ENCODE measurements at regions not wholly inside any gene's neighbourhood (a gene's known extent, or its start where the extent isn't known, plus 50 kb on each side); places are given as distances from the start of the nearest gene placed in this dataset.
"Not testable (repeated sequence)": the region's sequence is repeated elsewhere in the genome, so short reads cannot be mapped to it uniquely, and the experiment has no call there.

- Histone ChIP-seq H3K9me3 (no peaks in the 10 kb centered on the region), H3K27me3 (no peaks in the 10 kb centered on the region), H3K9ac (no peak overlapping the region), H3K27ac (no peak overlapping the region), H3K4me3 (no peak overlapping the region), H3K4me2 (no peak overlapping the region), H4K20me1 (no peaks in the 10 kb centered on the region), H3K36me3 (no peaks in the 10 kb centered on the region), H3K4me1 (peaks cover 8% of the 10 kb centered on the region; the same call in 1 of the 2 replicates)
- no peak for TF ChIP-seq Cebpa-rat (IDR thresholded peaks at IDR 0.05)
Measured at GRCh38 chr13:99687723-99688397, 186.6 kb downstream of the TM9SF2 start.

DNA sequence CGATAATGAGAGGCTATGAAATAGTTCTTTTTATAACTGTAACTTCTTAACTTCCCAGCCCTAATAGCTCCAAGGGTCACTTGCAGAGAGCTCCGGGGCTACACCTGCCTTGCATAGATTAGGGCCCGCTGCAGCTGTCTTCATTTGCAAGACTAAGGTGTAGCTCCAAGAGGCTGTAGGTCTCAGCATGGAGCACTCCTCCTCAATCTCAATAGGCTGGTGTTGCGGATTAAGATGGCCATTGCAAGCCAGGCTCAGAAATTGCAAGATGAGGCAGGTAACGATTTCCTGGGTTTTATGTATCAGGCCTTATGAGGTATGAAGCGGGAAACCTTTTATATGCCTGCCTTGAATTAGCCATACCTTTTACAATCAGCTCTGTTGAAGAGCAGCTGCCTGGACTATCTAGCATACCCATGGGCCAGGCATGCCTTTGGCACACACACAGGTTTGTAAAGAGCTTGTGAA, 185.7 kb downstream of the TM9SF2 start:
- Histone ChIP-seq H3K36me3 (no peaks in the 10 kb centered on the region), H4K20me1 (no peaks in the 10 kb centered on the region), H3K27me3 (no peaks in the 10 kb centered on the region), H3K27ac (no peak overlapping the region), H3K4me1 (peaks cover 8% of the 10 kb centered on the region; the same call in 1 of the 2 replicates), H3K4me2 (no peak overlapping the region), H3K4me3 (no peak overlapping the region), H3K9ac (no peak overlapping the region), H3K9me3 (no peaks in the 10 kb centered on the region)
- TF ChIP-seq Cebpa-rat (IDR thresholded peaks at IDR 0.05) = no peak

DNA sequence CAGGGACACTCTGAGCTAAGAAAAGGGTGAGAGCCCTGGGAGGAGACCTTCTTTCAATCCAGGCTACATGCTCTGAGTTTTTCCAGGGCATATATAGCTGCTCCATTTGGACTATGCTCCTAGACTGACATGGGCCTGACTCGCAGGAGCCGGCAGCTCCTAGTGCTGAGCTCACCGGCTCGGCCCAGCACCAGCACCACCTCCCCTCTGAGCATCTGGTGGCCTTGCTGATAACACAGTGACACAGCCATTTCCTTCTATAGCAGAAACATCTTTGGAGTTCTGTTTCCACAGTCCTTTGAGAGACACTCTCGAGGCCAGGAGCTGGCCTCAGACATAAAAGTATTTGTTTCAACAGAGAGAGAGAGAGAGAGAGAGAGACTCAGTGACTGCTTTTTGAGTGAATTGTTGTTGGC, 184.9 kb downstream of the TM9SF2 start:
- Histone ChIP-seq H3K36me3 (no peaks in the 10 kb centered on the region), H3K4me1 (peaks cover 8% of the 10 kb centered on the region; the same call in 1 of the 2 replicates), H4K20me1 (no peaks in the 10 kb centered on the region), H3K4me2 (no peak overlapping the region), H3K4me3 (no peak overlapping the region), H3K9me3 (no peaks in the 10 kb centered on the region), H3K27me3 (no peaks in the 10 kb centered on the region), H3K9ac (no peak overlapping the region), H3K27ac (no peak overlapping the region)
- no peak for TF ChIP-seq Cebpa-rat (IDR thresholded peaks at IDR 0.05)

GRCh38 chr13:99681695-99682094, 180.4 kb downstream of the TM9SF2 start:
- Histone ChIP-seq H3K36me3 (no peaks in the 10 kb centered on the region), H4K20me1 (no peaks in the 10 kb centered on the region), H3K27ac (no peak overlapping the region), H3K4me3 (no peak overlapping the region), H3K27me3 (no peaks in the 10 kb centered on the region), H3K9ac (no peak overlapping the region), H3K4me1 (no peaks in the 10 kb centered on the region), H3K9me3 (no peaks in the 10 kb centered on the region), H3K4me2 (no peak overlapping the region)
- no peak for TF ChIP-seq Cebpa-rat (IDR thresholded peaks at IDR 0.05)

DNA sequence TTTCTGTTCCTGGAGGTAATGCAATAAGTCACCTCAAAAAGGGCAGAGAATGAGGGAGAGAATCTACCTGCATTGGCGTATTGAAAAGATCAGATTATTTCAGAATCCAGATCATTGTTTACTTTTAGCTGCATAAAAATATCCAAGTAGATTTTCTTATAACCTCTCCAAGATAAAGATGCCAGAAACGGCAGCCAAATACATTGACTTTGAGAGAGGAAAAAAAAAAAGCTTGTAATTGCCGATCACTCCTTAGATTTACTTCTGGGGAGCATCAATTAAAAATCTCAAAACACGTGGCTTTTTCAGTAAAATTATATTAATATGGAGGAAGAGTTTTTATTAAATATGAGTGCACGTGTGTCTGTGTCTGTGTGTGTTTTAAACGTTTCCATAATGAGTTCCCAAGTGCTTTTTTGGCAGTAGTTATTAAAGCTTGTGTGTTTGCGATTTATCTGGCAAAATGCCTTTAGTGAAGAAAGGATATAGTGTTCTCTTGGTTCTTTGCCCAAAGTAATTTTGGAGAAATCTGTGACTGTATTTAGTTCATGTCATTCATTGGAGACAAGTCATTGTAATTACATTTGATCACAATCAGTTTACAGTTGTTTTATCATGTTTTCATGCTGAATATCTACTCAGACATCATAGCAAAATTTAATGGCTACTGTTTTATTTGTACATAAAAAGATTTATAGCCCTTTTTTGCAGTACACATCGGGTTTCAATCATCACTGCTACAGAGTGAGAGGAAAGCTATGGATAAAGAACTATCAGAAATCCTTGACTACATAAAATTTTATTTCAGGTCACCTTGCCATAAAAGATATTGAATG, 176.1 kb downstream of the TM9SF2 start:
- H3K27me3 ChIP-seq = no peaks in the 10 kb centered on the region
- H3K9me3 ChIP-seq = no peaks in the 10 kb centered on the region
- TF ChIP-seq Cebpa-rat (IDR thresholded peaks at IDR 0.05) = no peak
- no peaks in the 10 kb centered on the region; the same call in 1 of the 2 replicates for H3K4me1 ChIP-seq
- H3K9ac ChIP-seq = no peak overlapping the region
- no peaks in the 10 kb centered on the region for H3K36me3 ChIP-seq
- H4K20me1 ChIP-seq = no peaks in the 10 kb centered on the region
- no peak overlapping the region for H3K27ac ChIP-seq
- no peak overlapping the region for H3K4me3 ChIP-seq
- no peak overlapping the region for H3K4me2 ChIP-seq

DNA sequence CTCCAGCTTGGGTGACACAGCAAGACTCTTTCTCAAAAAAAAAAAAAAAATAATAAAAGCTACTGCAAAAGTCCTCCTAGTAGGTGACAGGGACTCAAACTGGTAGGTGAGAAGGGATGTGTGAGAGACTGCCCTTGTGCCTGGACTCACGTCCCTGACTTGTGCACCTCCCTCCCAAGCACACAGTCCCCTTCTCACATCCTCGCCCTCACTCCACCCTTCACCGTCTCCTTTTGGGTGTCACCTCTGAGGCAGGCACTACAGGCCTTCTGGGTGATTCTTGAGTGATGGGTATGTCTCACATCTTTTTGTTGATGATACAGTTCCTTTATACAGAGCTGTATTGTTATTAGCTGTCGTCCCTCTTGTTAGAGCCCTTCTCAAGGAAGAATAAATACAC, 170.5 kb downstream of the TM9SF2 start:
- Histone ChIP-seq H4K20me1 (no peaks in the 10 kb centered on the region), H3K9ac (no peak overlapping the region)
- TF ChIP-seq Cebpa-rat (IDR thresholded peaks at IDR 0.05) = no peak

DNA sequence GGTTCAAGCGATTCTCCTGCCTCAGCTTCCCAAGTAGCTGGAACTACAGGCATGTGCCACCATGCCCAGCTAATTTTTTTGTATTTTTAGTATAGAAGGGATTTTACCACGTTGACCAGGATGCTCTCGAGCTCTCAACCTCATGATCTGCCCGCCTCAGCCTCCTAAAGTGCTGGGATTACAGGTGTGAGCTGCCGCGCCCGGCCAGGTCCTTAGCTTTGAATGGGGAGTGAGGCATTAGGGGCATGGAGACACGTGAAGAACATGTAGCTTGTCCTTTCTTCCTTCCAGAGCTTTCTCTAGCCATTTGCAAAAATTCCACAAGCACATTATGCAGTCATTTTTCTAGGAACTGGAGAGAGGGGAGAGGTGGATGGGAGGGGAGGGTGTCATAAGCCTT, 167.8 kb downstream of the TM9SF2 start:
- H3K9ac ChIP-seq, H3K27ac ChIP-seq, H3K4me1 ChIP-seq, H4K20me1 ChIP-seq, H3K27me3 ChIP-seq, H3K36me3 ChIP-seq, H3K4me2 ChIP-seq, H3K9me3 ChIP-seq, H3K4me3 ChIP-seq: not testable (repeated sequence)

More for the DNA sequence above, 170.5 kb downstream of the TM9SF2 start:
- H3K4me2 ChIP-seq = no peak overlapping the region
- no peak overlapping the region for H3K27ac ChIP-seq
- H3K4me1 ChIP-seq = no peaks in the 10 kb centered on the region; the same call in 1 of the 2 replicates
- H3K27me3 ChIP-seq = no peaks in the 10 kb centered on the region
- no peaks in the 10 kb centered on the region for H3K9me3 ChIP-seq
- no peak overlapping the region for H3K4me3 ChIP-seq
- no peaks in the 10 kb centered on the region for H3K36me3 ChIP-seq

- H4K20me1 ChIP-seq = no peaks in the 10 kb centered on the region
- no peak overlapping the region for H3K4me2 ChIP-seq
- no peak overlapping the region for H3K9ac ChIP-seq
- H3K4me1 ChIP-seq = no peaks in the 10 kb centered on the region
- H3K27ac ChIP-seq = no peak overlapping the region
- H3K9me3 ChIP-seq = no peaks in the 10 kb centered on the region
- no peak overlapping the region for H3K4me3 ChIP-seq
- H3K27me3 ChIP-seq = no peaks in the 10 kb centered on the region
- no peaks in the 10 kb centered on the region for H3K36me3 ChIP-seq
- no peak for TF ChIP-seq Cebpa-rat (IDR thresholded peaks at IDR 0.05)
Measured at GRCh38 chr13:99666146-99666805, 165.0 kb downstream of the TM9SF2 start.

DNA sequence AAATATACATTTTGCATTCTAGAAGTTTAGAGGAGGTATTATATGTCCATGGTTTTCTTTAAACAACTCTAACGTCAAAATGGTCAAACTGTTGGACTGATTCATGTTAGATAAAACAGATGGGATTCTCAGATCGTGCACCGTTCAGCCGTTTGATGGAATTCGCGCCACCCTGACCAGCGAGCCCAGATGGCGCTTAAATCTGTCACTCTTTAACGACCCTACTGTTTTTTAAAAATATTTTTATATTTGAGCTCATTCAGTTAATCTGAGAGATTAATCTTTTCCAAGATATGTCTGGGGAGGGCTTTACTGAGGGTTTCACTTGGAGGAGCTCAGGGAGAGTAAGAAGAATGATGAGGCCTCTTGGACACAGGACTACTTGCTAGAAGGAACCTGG, 164.4 kb downstream of the TM9SF2 start:
- Histone ChIP-seq H3K27me3 (no peaks in the 10 kb centered on the region), H3K4me1 (no peaks in the 10 kb centered on the region), H3K4me2 (no peak overlapping the region), H4K20me1 (no peaks in the 10 kb centered on the region), H3K9me3 (no peaks in the 10 kb centered on the region), H3K36me3 (no peaks in the 10 kb centered on the region), H3K27ac (no peak overlapping the region), H3K4me3 (no peak overlapping the region), H3K9ac (no peak overlapping the region)
- TF ChIP-seq Cebpa-rat (IDR thresholded peaks at IDR 0.05) = no peak

DNA sequence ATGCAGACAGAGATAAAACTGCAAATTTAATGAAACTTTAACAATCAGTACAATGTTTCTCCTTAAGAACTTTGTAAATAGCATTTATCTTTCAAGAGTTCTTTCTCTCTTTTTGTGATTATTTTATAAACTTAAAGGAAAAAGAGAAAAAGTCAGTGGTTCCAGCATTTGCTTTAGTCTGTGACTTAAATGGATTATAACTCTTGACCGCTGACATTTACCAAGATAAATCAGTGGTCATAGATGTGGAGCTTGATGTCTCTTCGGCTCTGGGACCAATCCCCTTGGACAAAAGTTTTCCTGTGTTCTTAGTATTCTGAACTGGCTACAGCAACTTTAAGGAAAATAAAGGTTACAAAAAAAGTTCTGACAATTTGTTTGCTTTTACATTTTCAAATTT, 162.6 kb downstream of the TM9SF2 start:
- H3K27ac ChIP-seq = no peak overlapping the region
- H3K4me3 ChIP-seq = no peak overlapping the region
- H4K20me1 ChIP-seq = no peaks in the 10 kb centered on the region
- no peaks in the 10 kb centered on the region for H3K9me3 ChIP-seq
- no peaks in the 10 kb centered on the region for H3K36me3 ChIP-seq
- H3K9ac ChIP-seq = no peak overlapping the region
- H3K4me1 ChIP-seq = peaks cover 6% of the 10 kb centered on the region
- peaks cover 3% of the 10 kb centered on the region; the same call in 1 of the 2 replicates for H3K27me3 ChIP-seq
- H3K4me2 ChIP-seq = no peak overlapping the region
- no peak for TF ChIP-seq Cebpa-rat (IDR thresholded peaks at IDR 0.05)

Data from BLaER1 (cell line).